ENCODE measurements at regions not wholly inside any gene's neighbourhood (a gene's known extent, or its start where the extent isn't known, plus 50 kb on each side); places are given as distances from the start of the nearest gene placed in this dataset.

DNA sequence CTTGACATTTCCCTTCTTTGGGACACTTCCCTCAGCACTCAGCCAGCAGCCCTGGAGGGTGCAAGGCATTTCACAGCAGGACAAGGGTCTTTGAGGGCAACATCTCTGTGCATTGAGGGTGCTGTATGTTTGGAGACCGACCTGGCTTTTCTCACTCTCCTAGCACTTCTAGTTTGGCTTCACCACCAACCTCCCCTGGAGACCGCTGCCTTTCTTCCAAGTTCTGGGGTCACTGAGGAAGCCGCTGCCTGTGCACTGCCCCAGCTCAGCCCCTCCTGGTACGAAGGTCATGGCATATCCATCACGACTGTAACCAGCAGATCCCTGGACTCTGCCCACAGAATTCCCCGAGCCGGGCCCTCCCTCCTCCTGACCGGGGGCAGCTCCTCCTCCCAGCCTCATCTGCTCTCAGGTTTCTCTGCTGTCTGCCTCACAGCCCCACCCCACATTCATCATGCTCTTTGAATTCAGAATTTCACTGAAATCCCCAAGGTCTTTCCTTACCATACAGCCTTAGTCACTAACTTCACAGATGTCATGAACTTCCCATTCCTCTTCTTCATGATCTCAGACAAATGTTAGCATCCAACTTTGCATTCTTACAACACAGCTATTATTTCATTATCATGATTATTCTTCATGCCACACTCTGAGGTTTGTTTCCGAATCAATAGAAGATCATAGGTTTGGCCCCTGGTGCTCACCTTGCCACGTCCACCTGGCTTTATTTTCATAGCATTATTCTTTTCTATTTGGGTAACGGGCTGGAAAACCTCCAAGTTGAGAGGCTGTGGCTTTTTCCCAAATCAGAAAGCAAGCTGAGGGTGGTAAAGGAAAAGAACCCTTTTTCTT is 113.0 kb upstream of the COPS8 start (continued):
- TF ChIP-seq ZNF552 (CRISPR knock-in tag; IDR thresholded peaks at IDR 0.05; ENCODE audit: borderline replicate concordance) (no peak), SALL1 (CRISPR knock-in tag; IDR thresholded peaks at IDR 0.05) (peak; percentile 97), HHEX (CRISPR knock-in tag; IDR thresholded peaks at IDR 0.05) (peak; percentile 5; the same call in 1 of the 2 replicates), SP1 (IDR thresholded peaks at IDR 0.05) (no peak), SP1 (CRISPR knock-in tag; IDR thresholded peaks at IDR 0.05) (no peak), ZNF878 (CRISPR knock-in tag; IDR thresholded peaks at IDR 0.05) (0 out of 2 replicates have a peak, but pooled peaks have one; percentile 20), HNF4A (CRISPR knock-in tag; IDR thresholded peaks at IDR 0.05) (peak; percentile 95), ZNF260 (CRISPR knock-in tag; IDR thresholded peaks at IDR 0.05; ENCODE audit: borderline replicate concordance, low read depth) (no peak), ZNF24 (IDR thresholded peaks at IDR 0.05) (0 out of 2 replicates have a peak, but pooled peaks have one; percentile 2), HMGA1 (CRISPR knock-in tag; conservative IDR thresholded peaks at IDR 0.05) (no peak), ZNF761 (CRISPR knock-in tag; conservative IDR thresholded peaks at IDR 0.05) (no peak), SIX4 (CRISPR knock-in tag; IDR thresholded peaks at IDR 0.05) (peak; percentile 94), TAF1 (CRISPR knock-in tag; IDR thresholded peaks at IDR 0.05) (peak; percentile 54; the same call in 1 of the 2 replicates), HIVEP1 (CRISPR knock-in tag; IDR thresholded peaks at IDR 0.05) (peak; percentile 67; the same call in 1 of the 2 replicates)
- TF ChIP-seq, protein P1, sequence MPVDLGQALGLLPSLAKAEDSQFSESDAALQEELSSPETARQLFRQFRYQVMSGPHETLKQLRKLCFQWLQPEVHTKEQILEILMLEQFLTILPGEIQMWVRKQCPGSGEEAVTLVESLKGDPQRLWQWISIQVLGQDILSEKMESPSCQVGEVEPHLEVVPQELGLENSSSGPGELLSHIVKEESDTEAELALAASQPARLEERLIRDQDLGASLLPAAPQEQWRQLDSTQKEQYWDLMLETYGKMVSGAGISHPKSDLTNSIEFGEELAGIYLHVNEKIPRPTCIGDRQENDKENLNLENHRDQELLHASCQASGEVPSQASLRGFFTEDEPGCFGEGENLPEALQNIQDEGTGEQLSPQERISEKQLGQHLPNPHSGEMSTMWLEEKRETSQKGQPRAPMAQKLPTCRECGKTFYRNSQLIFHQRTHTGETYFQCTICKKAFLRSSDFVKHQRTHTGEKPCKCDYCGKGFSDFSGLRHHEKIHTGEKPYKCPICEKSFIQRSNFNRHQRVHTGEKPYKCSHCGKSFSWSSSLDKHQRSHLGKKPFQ (CRISPR knock-in tag; IDR thresholded peaks at IDR 0.05; ENCODE audit: insufficient replicate concordance), result no peak
- TF ChIP-seq, protein P2, sequence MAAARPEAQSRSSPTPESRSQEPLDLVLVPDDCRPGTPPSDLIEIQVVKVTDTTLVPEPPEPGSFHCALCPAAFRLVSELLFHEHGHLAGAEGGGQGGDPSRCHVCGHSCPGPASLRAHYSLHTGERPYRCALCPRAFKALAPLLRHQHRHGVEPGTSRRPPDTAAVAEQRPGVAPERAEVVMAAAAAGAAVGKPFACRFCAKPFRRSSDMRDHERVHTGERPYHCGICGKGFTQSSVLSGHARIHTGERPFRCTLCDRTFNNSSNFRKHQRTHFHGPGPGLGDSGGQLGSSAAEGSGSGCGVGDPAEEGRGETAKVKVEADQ (CRISPR knock-in tag; IDR thresholded peaks at IDR 0.05; ENCODE audit: borderline replicate concordance), result peak; percentile 94
- TF ChIP-seq, protein P3, sequence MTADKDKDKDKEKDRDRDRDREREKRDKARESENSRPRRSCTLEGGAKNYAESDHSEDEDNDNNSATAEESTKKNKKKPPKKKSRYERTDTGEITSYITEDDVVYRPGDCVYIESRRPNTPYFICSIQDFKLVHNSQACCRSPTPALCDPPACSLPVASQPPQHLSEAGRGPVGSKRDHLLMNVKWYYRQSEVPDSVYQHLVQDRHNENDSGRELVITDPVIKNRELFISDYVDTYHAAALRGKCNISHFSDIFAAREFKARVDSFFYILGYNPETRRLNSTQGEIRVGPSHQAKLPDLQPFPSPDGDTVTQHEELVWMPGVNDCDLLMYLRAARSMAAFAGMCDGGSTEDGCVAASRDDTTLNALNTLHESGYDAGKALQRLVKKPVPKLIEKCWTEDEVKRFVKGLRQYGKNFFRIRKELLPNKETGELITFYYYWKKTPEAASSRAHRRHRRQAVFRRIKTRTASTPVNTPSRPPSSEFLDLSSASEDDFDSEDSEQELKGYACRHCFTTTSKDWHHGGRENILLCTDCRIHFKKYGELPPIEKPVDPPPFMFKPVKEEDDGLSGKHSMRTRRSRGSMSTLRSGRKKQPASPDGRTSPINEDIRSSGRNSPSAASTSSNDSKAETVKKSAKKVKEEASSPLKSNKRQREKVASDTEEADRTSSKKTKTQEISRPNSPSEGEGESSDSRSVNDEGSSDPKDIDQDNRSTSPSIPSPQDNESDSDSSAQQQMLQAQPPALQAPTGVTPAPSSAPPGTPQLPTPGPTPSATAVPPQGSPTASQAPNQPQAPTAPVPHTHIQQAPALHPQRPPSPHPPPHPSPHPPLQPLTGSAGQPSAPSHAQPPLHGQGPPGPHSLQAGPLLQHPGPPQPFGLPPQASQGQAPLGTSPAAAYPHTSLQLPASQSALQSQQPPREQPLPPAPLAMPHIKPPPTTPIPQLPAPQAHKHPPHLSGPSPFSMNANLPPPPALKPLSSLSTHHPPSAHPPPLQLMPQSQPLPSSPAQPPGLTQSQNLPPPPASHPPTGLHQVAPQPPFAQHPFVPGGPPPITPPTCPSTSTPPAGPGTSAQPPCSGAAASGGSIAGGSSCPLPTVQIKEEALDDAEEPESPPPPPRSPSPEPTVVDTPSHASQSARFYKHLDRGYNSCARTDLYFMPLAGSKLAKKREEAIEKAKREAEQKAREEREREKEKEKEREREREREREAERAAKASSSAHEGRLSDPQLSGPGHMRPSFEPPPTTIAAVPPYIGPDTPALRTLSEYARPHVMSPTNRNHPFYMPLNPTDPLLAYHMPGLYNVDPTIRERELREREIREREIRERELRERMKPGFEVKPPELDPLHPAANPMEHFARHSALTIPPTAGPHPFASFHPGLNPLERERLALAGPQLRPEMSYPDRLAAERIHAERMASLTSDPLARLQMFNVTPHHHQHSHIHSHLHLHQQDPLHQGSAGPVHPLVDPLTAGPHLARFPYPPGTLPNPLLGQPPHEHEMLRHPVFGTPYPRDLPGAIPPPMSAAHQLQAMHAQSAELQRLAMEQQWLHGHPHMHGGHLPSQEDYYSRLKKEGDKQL (CRISPR knock-in tag; IDR thresholded peaks at IDR 0.05; ENCODE audit: low read depth), result no peak
- TF ChIP-seq, protein P4, sequence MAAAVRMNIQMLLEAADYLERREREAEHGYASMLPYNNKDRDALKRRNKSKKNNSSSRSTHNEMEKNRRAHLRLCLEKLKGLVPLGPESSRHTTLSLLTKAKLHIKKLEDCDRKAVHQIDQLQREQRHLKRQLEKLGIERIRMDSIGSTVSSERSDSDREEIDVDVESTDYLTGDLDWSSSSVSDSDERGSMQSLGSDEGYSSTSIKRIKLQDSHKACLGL (CRISPR knock-in tag; IDR thresholded peaks at IDR 0.05), result 0 out of 2 replicates have a peak, but pooled peaks have one; percentile 50
- TF ChIP-seq, protein P5, sequence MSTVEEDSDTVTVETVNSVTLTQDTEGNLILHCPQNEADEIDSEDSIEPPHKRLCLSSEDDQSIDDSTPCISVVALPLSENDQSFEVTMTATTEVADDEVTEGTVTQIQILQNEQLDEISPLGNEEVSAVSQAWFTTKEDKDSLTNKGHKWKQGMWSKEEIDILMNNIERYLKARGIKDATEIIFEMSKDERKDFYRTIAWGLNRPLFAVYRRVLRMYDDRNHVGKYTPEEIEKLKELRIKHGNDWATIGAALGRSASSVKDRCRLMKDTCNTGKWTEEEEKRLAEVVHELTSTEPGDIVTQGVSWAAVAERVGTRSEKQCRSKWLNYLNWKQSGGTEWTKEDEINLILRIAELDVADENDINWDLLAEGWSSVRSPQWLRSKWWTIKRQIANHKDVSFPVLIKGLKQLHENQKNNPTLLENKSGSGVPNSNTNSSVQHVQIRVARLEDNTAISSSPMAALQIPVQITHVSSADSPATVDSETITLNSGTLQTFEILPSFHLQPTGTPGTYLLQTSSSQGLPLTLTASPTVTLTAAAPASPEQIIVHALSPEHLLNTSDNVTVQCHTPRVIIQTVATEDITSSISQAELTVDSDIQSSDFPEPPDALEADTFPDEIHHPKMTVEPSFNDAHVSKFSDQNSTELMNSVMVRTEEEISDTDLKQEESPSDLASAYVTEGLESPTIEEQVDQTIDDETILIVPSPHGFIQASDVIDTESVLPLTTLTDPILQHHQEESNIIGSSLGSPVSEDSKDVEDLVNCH (CRISPR knock-in tag; IDR thresholded peaks at IDR 0.05), result no peak

Measured in HepG2 (cell line).